ENCODE measurements at regions not wholly inside any gene's neighbourhood (a gene's known extent, or its start where the extent isn't known, plus 50 kb on each side); places are given as distances from the start of the nearest gene placed in this dataset.

DNA sequence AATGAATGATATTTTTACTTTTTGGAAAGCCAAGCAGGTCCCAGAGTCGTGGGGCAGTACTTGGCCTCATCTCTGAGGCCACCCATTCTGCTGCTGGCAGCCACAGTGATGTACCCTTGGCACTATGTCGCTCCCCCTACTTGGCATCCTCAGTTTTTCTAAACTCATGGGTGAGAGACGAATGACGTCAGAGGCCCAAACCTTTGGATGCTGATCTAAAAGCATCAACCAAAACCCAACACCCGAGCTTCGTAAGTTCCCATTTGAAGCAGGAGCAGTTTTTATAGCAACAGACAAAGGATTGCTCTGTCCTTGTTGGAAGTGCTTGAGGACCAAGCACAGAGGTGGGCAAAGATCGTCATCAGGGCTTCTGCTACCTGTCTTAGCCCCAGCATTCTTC is 212.9 kb downstream of the PAX1 start:
- Histone ChIP-seq H3K27ac (replicated peaks) (no peak overlapping the region), H3K4me3 (replicated peaks; ENCODE audit: insufficient read depth, low read length) (no peak overlapping the region), H3K27me3 (ENCODE audit: insufficient read depth, poor library complexity, severe bottlenecking) (no peaks in the 10 kb centered on the region)
- no peak for DNase-seq (ENCODE audit: low read depth in 1 of 2, low spot score in 1 of 2)
- TF ChIP-seq, protein P1, sequence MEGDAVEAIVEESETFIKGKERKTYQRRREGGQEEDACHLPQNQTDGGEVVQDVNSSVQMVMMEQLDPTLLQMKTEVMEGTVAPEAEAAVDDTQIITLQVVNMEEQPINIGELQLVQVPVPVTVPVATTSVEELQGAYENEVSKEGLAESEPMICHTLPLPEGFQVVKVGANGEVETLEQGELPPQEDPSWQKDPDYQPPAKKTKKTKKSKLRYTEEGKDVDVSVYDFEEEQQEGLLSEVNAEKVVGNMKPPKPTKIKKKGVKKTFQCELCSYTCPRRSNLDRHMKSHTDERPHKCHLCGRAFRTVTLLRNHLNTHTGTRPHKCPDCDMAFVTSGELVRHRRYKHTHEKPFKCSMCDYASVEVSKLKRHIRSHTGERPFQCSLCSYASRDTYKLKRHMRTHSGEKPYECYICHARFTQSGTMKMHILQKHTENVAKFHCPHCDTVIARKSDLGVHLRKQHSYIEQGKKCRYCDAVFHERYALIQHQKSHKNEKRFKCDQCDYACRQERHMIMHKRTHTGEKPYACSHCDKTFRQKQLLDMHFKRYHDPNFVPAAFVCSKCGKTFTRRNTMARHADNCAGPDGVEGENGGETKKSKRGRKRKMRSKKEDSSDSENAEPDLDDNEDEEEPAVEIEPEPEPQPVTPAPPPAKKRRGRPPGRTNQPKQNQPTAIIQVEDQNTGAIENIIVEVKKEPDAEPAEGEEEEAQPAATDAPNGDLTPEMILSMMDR (IDR thresholded peaks at IDR 0.05; ENCODE audit: insufficient read depth, low read length) = no peak
- TF ChIP-seq POLR2AphosphoS5 (IDR thresholded peaks at IDR 0.05; ENCODE audit: low read depth) (no peak), SPI1 (IDR thresholded peaks at IDR 0.05; ENCODE audit: borderline replicate concordance, low read depth) (no peak), GABPA (IDR thresholded peaks at IDR 0.05; ENCODE audit: low read depth) (no peak)
- TF ChIP-seq, protein P2, sequence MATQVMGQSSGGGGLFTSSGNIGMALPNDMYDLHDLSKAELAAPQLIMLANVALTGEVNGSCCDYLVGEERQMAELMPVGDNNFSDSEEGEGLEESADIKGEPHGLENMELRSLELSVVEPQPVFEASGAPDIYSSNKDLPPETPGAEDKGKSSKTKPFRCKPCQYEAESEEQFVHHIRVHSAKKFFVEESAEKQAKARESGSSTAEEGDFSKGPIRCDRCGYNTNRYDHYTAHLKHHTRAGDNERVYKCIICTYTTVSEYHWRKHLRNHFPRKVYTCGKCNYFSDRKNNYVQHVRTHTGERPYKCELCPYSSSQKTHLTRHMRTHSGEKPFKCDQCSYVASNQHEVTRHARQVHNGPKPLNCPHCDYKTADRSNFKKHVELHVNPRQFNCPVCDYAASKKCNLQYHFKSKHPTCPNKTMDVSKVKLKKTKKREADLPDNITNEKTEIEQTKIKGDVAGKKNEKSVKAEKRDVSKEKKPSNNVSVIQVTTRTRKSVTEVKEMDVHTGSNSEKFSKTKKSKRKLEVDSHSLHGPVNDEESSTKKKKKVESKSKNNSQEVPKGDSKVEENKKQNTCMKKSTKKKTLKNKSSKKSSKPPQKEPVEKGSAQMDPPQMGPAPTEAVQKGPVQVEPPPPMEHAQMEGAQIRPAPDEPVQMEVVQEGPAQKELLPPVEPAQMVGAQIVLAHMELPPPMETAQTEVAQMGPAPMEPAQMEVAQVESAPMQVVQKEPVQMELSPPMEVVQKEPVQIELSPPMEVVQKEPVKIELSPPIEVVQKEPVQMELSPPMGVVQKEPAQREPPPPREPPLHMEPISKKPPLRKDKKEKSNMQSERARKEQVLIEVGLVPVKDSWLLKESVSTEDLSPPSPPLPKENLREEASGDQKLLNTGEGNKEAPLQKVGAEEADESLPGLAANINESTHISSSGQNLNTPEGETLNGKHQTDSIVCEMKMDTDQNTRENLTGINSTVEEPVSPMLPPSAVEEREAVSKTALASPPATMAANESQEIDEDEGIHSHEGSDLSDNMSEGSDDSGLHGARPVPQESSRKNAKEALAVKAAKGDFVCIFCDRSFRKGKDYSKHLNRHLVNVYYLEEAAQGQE (IDR thresholded peaks at IDR 0.05; ENCODE audit: insufficient replicate concordance, low read depth) = no peak

DNA sequence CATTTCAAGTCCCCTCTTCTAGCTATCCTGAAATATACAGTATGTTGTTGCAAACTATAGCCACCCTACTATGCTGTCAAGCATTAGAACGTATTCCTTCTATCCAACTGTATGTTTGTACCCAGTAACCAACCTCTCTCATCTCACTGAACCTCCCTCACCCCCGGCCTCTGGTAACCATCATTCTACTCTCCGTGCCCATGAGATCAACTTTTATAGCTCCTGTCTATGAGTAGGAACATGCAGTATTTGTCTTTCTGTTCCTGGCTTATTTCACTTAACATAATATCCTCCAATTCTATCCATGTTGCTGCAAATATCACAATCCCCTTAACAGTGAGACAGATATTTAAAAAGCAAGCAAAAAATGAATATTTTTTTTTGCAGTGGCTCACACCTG is 196.9 kb downstream of the PAX1 start:
- Histone ChIP-seq H3K27me3 (ENCODE audit: insufficient read depth, poor library complexity, severe bottlenecking) (no peaks in the 10 kb centered on the region), H3K27ac (replicated peaks) (no peak overlapping the region), H3K4me3 (replicated peaks; ENCODE audit: insufficient read depth, low read length) (no peak overlapping the region)
- TF ChIP-seq SPI1 (IDR thresholded peaks at IDR 0.05; ENCODE audit: borderline replicate concordance, low read depth) = no peak
- no peak for TF ChIP-seq GABPA (IDR thresholded peaks at IDR 0.05; ENCODE audit: low read depth)
- TF ChIP-seq, protein P1 (IDR thresholded peaks at IDR 0.05; ENCODE audit: insufficient read depth, low read length) = no peak
- TF ChIP-seq POLR2AphosphoS5 (IDR thresholded peaks at IDR 0.05; ENCODE audit: low read depth) = no peak
- TF ChIP-seq, protein P2 (IDR thresholded peaks at IDR 0.05; ENCODE audit: insufficient replicate concordance, low read depth) = no peak
- no peak for DNase-seq (ENCODE audit: low read depth in 1 of 2, low spot score in 1 of 2)

DNA sequence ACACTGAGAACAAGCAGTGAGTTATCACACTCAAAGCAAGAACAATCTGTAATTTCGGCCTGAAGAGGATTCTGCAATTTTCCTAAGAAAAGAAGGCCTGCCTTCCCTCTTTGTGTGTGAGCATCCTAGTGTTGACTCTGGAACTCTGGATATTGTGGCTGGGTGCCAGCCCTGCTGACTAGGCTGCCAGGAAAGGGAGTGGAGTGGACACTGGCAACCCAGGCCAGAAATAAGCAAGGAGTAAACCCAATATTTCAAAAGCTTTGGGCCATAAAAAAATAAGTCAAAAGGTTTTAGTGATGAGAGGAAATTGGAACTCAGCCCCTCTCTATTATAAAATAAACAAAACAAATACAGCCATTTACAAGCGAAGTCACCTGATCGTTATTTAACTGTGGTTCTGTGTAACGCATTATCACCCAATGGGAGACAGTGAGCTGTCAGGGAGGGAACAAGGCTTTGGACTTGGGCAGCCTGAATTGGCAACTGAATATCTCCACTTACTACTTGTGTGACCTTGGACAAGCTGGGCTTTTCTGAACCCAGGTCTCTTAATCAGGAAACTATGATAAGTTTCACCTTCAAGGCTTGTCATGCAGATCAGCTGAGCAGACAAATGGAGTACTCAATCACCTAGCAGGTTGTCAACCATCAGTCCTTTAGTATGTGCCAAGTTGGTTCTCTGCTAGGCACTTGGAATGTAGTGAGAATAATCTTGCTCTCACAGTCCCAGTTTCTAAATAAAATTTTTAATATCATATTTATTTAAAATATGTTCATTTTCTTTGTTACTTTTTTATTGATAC is 196.2 kb downstream of the PAX1 start:
- no peaks in the 10 kb centered on the region for H3K27me3 ChIP-seq (ENCODE audit: insufficient read depth, poor library complexity, severe bottlenecking)
- no peak for DNase-seq (ENCODE audit: low read depth in 1 of 2, low spot score in 1 of 2)
- H3K4me3 ChIP-seq (replicated peaks; ENCODE audit: insufficient read depth, low read length) = no peak overlapping the region
- H3K27ac ChIP-seq (replicated peaks) = no peak overlapping the region
- TF ChIP-seq SPI1 (IDR thresholded peaks at IDR 0.05; ENCODE audit: borderline replicate concordance, low read depth) = no peak

DNA sequence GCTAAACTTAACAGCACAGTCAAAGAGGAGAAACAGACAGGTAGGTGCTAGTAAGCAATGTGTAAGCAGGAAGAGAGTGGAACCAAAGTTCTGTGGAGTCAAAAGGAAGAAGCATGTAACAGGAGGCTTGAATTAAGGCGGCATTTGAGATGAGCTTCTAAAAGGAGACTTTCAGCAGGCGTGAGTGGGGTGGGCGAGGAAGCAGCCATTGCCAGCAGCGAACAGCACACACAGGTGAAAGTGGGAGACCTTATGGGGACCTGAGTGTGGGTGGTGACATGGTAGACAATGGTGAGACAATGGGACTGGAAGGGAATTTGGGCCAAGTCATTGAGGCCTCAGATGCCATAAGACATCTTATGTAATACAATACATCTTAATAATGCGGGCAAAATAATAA is 195.0 kb downstream of the PAX1 start:
- Histone ChIP-seq H3K27me3 (ENCODE audit: insufficient read depth, poor library complexity, severe bottlenecking) (no peaks in the 10 kb centered on the region), H3K4me3 (replicated peaks; ENCODE audit: insufficient read depth, low read length) (no peak overlapping the region), H3K27ac (replicated peaks) (no peak overlapping the region)
- TF ChIP-seq GABPA (IDR thresholded peaks at IDR 0.05; ENCODE audit: low read depth) (no peak), SPI1 (IDR thresholded peaks at IDR 0.05; ENCODE audit: borderline replicate concordance, low read depth) (no peak), POLR2AphosphoS5 (IDR thresholded peaks at IDR 0.05; ENCODE audit: low read depth) (no peak)
- TF ChIP-seq, protein P2 (IDR thresholded peaks at IDR 0.05; ENCODE audit: insufficient replicate concordance, low read depth) = no peak
- TF ChIP-seq, protein P1 (IDR thresholded peaks at IDR 0.05; ENCODE audit: insufficient read depth, low read length) = no peak
- DNase-seq (ENCODE audit: low read depth in 1 of 2, low spot score in 1 of 2) = no peak

Measured in HL-60 (cell line).